ENCODE measurements at regions not wholly inside any gene's neighbourhood (a gene's known extent, or its start where the extent isn't known, plus 50 kb on each side); places are given as distances from the start of the nearest gene placed in this dataset.

DNA sequence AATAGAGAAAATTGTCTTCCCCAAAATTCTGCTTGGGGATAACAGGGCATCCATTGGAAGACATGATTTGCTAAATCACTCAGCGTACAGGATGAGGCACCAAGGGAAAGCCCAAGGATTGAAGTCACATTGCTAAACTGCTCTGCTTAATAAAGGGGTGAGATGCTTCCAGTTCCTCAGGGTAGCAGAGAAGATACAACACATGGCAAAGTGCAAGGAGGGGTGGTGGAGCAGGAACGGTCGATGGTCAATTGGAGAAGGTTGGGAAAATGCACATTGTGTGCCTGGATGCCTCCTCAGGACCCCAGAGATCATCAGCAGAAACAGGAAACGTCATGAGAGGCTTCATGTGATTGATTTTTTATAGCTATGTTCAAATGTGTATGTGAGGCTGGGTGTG, 116.3 kb upstream of the SOX1 start:
- POLR2A ChIA-PET: no interaction called here
- Histone ChIP-seq H3K4me3 (no peak overlapping the region), H3K9me3 (no peaks in the 10 kb centered on the region; the same call in 2 of the 3 replicates), H3K4me1 (no peaks in the 10 kb centered on the region), H3K27ac (no peak overlapping the region), H3K4me2 (no peak overlapping the region)
- 3% methylated on average over 4 of the region's 4 CpGs for WGBS (ENCODE audit: missing lambda C conversion rate)
- CTCF ChIA-PET: no interaction called here
- no peak for ATAC-seq
- no peak for TF ChIP-seq HMGXB4 (CRISPR knock-in tag; IDR thresholded peaks at IDR 0.05; ENCODE audit: borderline replicate concordance)
- TF ChIP-seq KDM1A (IDR thresholded peaks at IDR 0.05; ENCODE audit: low read depth): no peak
- TF ChIP-seq JUN (IDR thresholded peaks at IDR 0.05): no peak
- TF ChIP-seq BHLHE40 (IDR thresholded peaks at IDR 0.05; ENCODE audit: low read depth, low read length): no peak
- no peak for TF ChIP-seq CBX8 (IDR thresholded peaks at IDR 0.05)
- TF ChIP-seq MAZ (IDR thresholded peaks at IDR 0.05; ENCODE audit: borderline replicate concordance, low read depth, low read length): no peak
- no peak for TF ChIP-seq HOXB13 (CRISPR knock-in tag; IDR thresholded peaks at IDR 0.05; ENCODE audit: low read depth)
- TF ChIP-seq, protein P1, sequence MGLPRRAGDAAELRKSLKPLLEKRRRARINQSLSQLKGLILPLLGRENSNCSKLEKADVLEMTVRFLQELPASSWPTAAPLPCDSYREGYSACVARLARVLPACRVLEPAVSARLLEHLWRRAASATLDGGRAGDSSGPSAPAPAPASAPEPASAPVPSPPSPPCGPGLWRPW (IDR thresholded peaks at IDR 0.05): no peak
- no peak for TF ChIP-seq ZNF302 (CRISPR knock-in tag; IDR thresholded peaks at IDR 0.05)
- no peak for TF ChIP-seq HOXA7 (CRISPR knock-in tag; IDR thresholded peaks at IDR 0.05)
- FAIRE-seq: no peak
- DNase-seq (ENCODE audit: low read depth in 1 of 2, low spot score in 1 of 2): no peak

DNA sequence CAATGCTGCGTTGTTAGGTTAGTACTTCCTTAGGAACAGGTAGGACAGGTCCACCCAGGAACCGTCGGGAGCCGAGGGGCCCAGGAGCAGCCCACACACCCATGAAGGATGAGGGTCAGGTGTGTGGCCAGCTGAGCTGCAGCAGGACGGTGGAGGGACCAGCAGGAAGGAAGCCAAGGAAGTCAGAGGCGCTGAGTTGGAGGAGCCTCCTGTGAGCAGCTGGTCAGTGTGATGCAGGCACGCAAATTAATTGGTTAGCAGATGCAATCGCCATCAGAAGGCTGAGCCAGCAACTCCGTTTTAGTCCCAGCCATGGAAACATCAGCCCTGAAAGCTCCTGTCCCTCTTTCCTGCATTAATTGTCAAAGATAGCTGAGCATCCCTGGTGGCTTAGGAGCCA, 114.9 kb upstream of the SOX1 start:
- no peak for FAIRE-seq
- TF ChIP-seq REST (IDR thresholded peaks at IDR 0.05) (no peak), KDM5A (IDR thresholded peaks at IDR 0.05) (no peak), RFX5 (IDR thresholded peaks at IDR 0.05) (no peak), ZSCAN20 (CRISPR knock-in tag; IDR thresholded peaks at IDR 0.05) (no peak), ESRRA (IDR thresholded peaks at IDR 0.05; ENCODE audit: borderline replicate concordance, low read length) (no peak), RAD21 (conservative IDR thresholded peaks at IDR 0.05 in 1 of 2, IDR thresholded peaks at IDR 0.05 in 1 of 2) (no peak), HOXB5 (CRISPR knock-in tag; IDR thresholded peaks at IDR 0.05) (no peak), TP53 (CRISPR knock-in tag; IDR thresholded peaks at IDR 0.05) (no peak), JUNB (IDR thresholded peaks at IDR 0.05) (no peak), HEYL (CRISPR knock-in tag; IDR thresholded peaks at IDR 0.05) (no peak), PBX3 (IDR thresholded peaks at IDR 0.05) (no peak), CBX2 (IDR thresholded peaks at IDR 0.05; ENCODE audit: borderline replicate concordance, low read depth) (no peak), RCOR1 (IDR thresholded peaks at IDR 0.05; ENCODE audit: low read depth, low read length) (no peak), FOSL2 (IDR thresholded peaks at IDR 0.05) (no peak), FOSL2 (CRISPR knock-in tag; IDR thresholded peaks at IDR 0.05) (no peak), HOXB13 (CRISPR knock-in tag; IDR thresholded peaks at IDR 0.05; ENCODE audit: low read depth) (no peak), RNF2 (IDR thresholded peaks at IDR 0.05; ENCODE audit: borderline replicate concordance, low read depth) (no peak), NR3C1 (IDR thresholded peaks at IDR 0.05) (no peak)
- TF ChIP-seq, protein P2, sequence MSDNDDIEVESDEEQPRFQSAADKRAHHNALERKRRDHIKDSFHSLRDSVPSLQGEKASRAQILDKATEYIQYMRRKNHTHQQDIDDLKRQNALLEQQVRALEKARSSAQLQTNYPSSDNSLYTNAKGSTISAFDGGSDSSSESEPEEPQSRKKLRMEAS (IDR thresholded peaks at IDR 0.05): no peak
- TF ChIP-seq, protein P1 (IDR thresholded peaks at IDR 0.05): no peak
- TF ChIP-seq, protein P3, sequence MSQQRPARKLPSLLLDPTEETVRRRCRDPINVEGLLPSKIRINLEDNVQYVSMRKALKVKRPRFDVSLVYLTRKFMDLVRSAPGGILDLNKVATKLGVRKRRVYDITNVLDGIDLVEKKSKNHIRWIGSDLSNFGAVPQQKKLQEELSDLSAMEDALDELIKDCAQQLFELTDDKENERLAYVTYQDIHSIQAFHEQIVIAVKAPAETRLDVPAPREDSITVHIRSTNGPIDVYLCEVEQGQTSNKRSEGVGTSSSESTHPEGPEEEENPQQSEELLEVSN (IDR thresholded peaks at IDR 0.05; ENCODE audit: borderline replicate concordance, low read depth): no peak
- H3K27ac ChIP-seq: no peak overlapping the region
- CTCF ChIA-PET: no interaction called here
- 10% methylated on average over 9 of the region's 9 CpGs for WGBS (ENCODE audit: missing lambda C conversion rate)
- POLR2A ChIA-PET: no interaction called here
- H3K4me2 ChIP-seq: no peak overlapping the region
- no peaks in the 10 kb centered on the region for H3K4me1 ChIP-seq
- no peak for DNase-seq (ENCODE audit: low read depth in 1 of 2, low spot score in 1 of 2)
- ATAC-seq: no peak
- no peaks in the 10 kb centered on the region; the same call in 2 of the 3 replicates for H3K9me3 ChIP-seq
- no peak overlapping the region for H3K4me3 ChIP-seq

All from A549 (cell line).